AG04449 (cell line): ENCODE measurements at regions not wholly inside any gene's neighbourhood (a gene's known extent, or its start where the extent isn't known, plus 50 kb on each side); places are given as distances from the start of the nearest gene placed in this dataset.
"Not testable (repeated sequence)": the region's sequence is repeated elsewhere in the genome, so short reads cannot be mapped to it uniquely, and the experiment has no call there.

Experiments
- CTCF ChIA-PET: fragments of 350-600 bp; formaldehyde crosslinking; extraction: SDS; loops from one replicate; lab custom pipeline; 2021; ENCODE audit warnings: antibody characterized with exemption; lab: Yijun Ruan, JAX
- POLR2A ChIA-PET: fragments of 400-600, 350-600 bp; formaldehyde crosslinking; extraction: SDS; loops from one replicate; lab custom pipeline; 2020; ENCODE audit warnings: antibody characterized with exemption, inconsistent platforms; lab: Yijun Ruan, JAX
- DNase-seq: peaks from one replicate; pipeline ENCODE4 v3.0.0-alpha.2; 2010; ENCODE audit warnings: low read depth, low spot score
- H3K4me3 ChIP-seq: 2 replicates; pipeline ENCODE4 v1.5.1; 2011; ENCODE audit warnings: low read depth, mild to moderate bottlenecking, control low read depth, low read length
- TF ChIP-seq, protein P1 (sequence below): IDR thresholded peaks from one replicate; pipeline ENCODE4 v1.5.1; 2011; ENCODE audit warnings: mild to moderate bottlenecking, moderate library complexity, low read length, control low read depth, inconsistent platforms; ENCODE audit not compliant: insufficient read depth; ENCODE audit errors: missing control alignments

DNA sequence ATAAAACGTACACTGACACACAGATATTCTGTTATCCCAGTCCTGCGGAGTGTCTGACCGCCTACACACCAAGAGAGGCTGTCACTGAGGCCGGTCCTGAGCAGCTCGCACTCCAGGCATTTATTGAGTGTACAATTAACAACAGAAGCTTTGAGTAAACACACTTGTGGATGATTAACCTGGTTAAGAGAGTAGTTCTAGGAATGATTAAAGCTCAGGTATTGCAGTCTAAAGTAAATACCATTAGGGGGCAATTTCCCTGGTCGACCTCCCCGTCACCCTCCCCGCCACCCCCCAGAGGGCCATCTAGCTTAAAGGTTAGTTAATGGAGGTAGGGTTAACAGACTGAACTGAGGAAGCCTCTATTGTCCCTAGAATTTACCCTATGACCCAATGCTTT is 1278.5 kb downstream of the NSUN3 start:
- TF ChIP-seq, protein P1, sequence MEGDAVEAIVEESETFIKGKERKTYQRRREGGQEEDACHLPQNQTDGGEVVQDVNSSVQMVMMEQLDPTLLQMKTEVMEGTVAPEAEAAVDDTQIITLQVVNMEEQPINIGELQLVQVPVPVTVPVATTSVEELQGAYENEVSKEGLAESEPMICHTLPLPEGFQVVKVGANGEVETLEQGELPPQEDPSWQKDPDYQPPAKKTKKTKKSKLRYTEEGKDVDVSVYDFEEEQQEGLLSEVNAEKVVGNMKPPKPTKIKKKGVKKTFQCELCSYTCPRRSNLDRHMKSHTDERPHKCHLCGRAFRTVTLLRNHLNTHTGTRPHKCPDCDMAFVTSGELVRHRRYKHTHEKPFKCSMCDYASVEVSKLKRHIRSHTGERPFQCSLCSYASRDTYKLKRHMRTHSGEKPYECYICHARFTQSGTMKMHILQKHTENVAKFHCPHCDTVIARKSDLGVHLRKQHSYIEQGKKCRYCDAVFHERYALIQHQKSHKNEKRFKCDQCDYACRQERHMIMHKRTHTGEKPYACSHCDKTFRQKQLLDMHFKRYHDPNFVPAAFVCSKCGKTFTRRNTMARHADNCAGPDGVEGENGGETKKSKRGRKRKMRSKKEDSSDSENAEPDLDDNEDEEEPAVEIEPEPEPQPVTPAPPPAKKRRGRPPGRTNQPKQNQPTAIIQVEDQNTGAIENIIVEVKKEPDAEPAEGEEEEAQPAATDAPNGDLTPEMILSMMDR: no peak
- CTCF ChIA-PET: no interaction called here
- POLR2A ChIA-PET: no interaction called here
- DNase-seq: no peak
- H3K4me3 ChIP-seq: no peak overlapping the region

DNA sequence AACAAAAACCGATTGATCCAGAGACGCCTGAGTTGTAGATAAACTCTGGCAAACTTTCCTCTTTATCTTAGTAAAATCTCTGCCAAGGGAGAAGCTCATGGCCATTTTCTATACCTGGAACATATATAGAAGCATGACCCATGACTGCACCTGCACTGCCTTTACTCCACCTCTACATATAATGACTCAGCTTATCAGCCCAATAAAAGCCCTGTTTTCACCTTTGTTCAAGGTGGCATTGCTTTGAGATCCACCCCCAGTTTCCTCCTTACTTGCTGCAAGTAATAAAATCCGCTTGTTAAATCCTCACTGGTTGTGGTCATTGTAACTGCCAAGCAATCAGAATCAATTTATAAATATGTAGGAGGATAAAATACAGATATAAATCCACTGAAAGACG is 1280.4 kb downstream of the NSUN3 start:
- no peak for DNase-seq
- TF ChIP-seq, protein P1: no peak
- no peak overlapping the region for H3K4me3 ChIP-seq
- ChIA-PET POLR2A (no interaction called here), CTCF (no interaction called here)

DNA sequence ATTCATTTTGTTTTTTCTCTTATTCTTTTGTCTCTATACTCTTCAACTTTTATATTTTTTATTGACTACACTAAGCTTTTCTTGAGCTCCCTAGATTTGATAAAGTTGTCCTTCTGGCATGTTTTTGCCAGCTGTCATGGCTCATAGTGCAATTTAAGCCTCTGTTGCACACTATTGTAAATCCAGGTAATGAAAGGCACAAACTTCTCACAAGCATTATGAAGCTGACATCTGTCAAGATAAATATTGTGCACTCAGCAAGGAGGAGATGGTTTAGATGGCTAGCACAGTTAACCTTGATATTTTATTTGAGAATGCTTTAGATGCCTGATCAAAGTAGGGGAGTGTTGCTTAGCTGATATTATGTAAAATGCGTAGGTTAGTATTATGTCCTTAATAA is 1280.9 kb downstream of the NSUN3 start:
- CTCF ChIA-PET: no interaction called here
- TF ChIP-seq, protein P1: no peak
- POLR2A ChIA-PET: no interaction called here
- no peak overlapping the region for H3K4me3 ChIP-seq
- no peak for DNase-seq

DNA sequence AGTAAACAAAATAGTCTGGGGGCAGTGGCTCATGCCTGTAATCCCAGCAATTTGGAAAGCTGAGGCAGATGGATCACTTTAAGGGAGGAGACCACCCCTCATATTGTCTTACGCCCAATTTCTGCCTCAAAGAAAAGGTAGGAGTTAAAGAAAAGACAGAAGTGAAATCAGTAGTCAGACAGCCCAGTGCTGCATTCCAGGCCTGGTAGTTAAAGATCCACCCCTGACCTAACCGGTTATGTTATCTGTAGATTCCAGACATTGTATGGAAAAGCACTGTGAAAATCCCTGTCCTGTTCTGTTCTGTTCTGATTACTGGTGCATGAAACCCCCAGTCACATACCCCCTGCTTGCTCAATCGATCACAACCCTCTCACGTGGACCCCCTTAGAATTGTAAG is 1285.1 kb downstream of the NSUN3 start:
- H3K4me3 ChIP-seq, POLR2A ChIA-PET, DNase-seq, CTCF ChIA-PET: not testable (repeated sequence)

DNA sequence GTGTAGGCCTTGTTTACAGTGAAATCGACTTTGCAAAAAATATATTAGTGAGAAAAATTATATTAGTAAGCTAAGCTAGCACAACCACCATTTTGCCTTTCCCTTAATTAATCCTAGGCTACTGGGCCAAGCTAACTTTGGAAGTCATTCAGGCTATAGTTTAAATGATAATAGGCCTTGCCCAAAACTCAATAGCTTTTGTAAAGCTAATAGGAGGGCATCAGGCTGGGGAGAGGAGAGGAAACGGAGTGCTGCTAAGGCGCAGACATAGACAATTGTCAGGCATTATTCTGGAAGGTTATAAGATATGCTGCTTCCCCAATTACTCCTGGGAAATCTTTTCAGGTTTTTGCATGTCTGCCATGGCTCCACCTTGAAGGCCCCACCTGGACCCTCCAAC is 1286.0 kb downstream of the NSUN3 start:
- DNase-seq: no peak
- ChIA-PET POLR2A (no interaction called here), CTCF (no interaction called here)
- TF ChIP-seq, protein P1: no peak
- no peak overlapping the region for H3K4me3 ChIP-seq

DNA sequence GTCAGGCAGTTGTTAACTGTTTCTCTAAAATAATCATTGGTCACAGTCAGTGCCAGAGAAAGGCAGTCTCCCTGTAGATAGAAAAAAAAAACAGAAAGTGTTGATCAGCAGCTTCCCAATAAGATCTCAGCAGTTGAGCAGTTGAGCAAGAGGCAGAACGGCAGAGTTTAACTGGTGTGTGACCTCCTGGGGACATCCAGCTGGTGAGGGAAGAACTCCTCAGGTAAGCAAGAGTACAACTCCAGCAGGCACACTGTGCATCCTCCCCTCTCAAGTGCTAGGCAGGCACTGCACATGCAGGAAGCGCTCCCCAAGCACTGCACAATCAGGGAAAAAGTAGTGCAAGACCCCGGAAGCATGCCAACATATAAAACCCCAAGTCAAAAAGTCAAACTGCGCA is 1287.2 kb downstream of the NSUN3 start:
- TF ChIP-seq, protein P1: no peak
- ChIA-PET POLR2A (no interaction called here), CTCF (no interaction called here)
- DNase-seq: no peak
- no peak overlapping the region for H3K4me3 ChIP-seq

DNA sequence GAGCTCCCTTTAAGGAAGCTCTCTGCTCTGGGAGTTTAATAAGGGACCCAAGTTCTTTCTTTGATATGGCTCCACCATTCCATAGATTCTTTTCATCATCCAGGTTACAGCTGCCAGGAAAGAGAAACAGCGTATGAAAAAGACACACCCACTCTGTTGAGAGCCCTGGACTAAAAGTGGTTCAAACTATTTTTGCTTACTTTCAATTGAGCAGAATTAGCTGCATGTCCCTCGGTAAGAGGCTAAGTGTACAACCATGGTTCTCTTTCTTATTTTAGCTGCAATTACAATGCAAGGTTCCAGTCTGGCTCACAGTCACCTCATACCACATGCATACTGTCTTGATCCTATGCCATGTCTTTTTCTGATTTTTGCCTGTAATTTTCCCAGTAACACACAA is 1288.3 kb downstream of the NSUN3 start:
- DNase-seq: no peak
- ChIA-PET POLR2A (no interaction called here), CTCF (no interaction called here)
- TF ChIP-seq, protein P1: no peak
- H3K4me3 ChIP-seq: no peak overlapping the region
